HEK293 (cell line): ENCODE measurements at regions not wholly inside any gene's neighbourhood (a gene's known extent, or its start where the extent isn't known, plus 50 kb on each side); places are given as distances from the start of the nearest gene placed in this dataset.

Experiments
- CTCF ChIA-PET: fragments of 350-600 bp; formaldehyde crosslinking; extraction: SDS; loops from one replicate; lab custom pipeline; 2021; ENCODE audit warnings: antibody characterized with exemption; lab: Yijun Ruan, JAX
- POLR2A ChIA-PET: fragments of 300-600 bp; formaldehyde crosslinking; extraction: SDS; loops from one replicate; lab custom pipeline; 2020; ENCODE audit warnings: antibody characterized with exemption, inconsistent platforms; lab: Yijun Ruan, JAX
- H3K27ac ChIP-seq: fragments of 200-500 bp; sonication (Bioruptor generic); 2 replicates; pipeline ENCODE4 v1.5.1; 2014; ENCODE audit warnings: low read depth, low read length, control low read depth, inconsistent platforms; ENCODE audit errors: extremely low read depth
- H3K36me3 ChIP-seq, 2 experiments: fragments of 200-500 bp in 1 of 2; sonication (Bioruptor generic) in 1 of 2; 1 replicate in 1 of 2; 2 replicates in 1 of 2; pipeline ENCODE4 v1.5.1; 2014 to 2017; ENCODE audit warnings: inconsistent platforms in 2 of 2, low read length in 2 of 2; ENCODE audit not compliant: control insufficient read depth in 2 of 2, insufficient read depth in 1 of 2
- H3K4me1 ChIP-seq: fragments of 200-500 bp; sonication (Bioruptor generic); 2 replicates; pipeline ENCODE4 v1.5.1; 2014; ENCODE audit warnings: mild to moderate bottlenecking, low read length, inconsistent platforms; ENCODE audit not compliant: control insufficient read depth, insufficient read depth
- H3K4me3 ChIP-seq: 2 replicates; pipeline ENCODE4 v1.5.1; 2011; ENCODE audit warnings: low read depth, mild to moderate bottlenecking, control low read depth, low read length, moderate library complexity
- H3K9me3 ChIP-seq: fragments of 200-500 bp; sonication (Bioruptor generic); 2 replicates; pipeline ENCODE4 v1.5.1; 2014; ENCODE audit warnings: low read depth, low read length, inconsistent platforms; ENCODE audit not compliant: control insufficient read depth, insufficient read depth
- BCL6B ChIP-seq: fragments of 450-650 bp; formaldehyde crosslinking; IDR thresholded peaks from 2 replicates; pipeline ENCODE4 v1.5.1; 2017; ENCODE audit warnings: missing biosample characterization, missing genetic modification characterization
- GLI4 ChIP-seq: fragments of 450-650 bp; formaldehyde crosslinking; IDR thresholded peaks from 2 replicates; pipeline ENCODE4 v1.5.1; 2016; ENCODE audit warnings: missing biosample characterization, missing genetic modification characterization
- OSR2 ChIP-seq: fragments of 450-650 bp; formaldehyde crosslinking; IDR thresholded peaks from 2 replicates; pipeline ENCODE4 v1.5.1; 2016; ENCODE audit warnings: missing biosample characterization, missing genetic modification characterization
- SCRT1 ChIP-seq: fragments of 450-650 bp; formaldehyde crosslinking; IDR thresholded peaks from 2 replicates; pipeline ENCODE4 v1.5.1; 2016; ENCODE audit warnings: missing biosample characterization, missing genetic modification characterization, borderline replicate concordance
- ZBTB8A ChIP-seq: fragments of 450-650 bp; formaldehyde crosslinking; IDR thresholded peaks from 2 replicates; pipeline ENCODE4 v1.5.1; 2016; ENCODE audit warnings: missing biosample characterization, missing genetic modification characterization
- ZNF132 ChIP-seq: fragments of 450-650 bp; formaldehyde crosslinking; IDR thresholded peaks from 2 replicates; pipeline ENCODE4 v1.5.1; 2017; ENCODE audit warnings: missing biosample characterization, missing genetic modification characterization, borderline replicate concordance
- ZNF138 ChIP-seq: fragments of 450-650 bp; formaldehyde crosslinking; IDR thresholded peaks from 2 replicates; pipeline ENCODE4 v1.5.1; 2016; ENCODE audit warnings: missing biosample characterization, missing genetic modification characterization, borderline replicate concordance
- ZNF335 ChIP-seq: fragments of 450-650 bp; formaldehyde crosslinking; conservative IDR thresholded peaks from 2 replicates; pipeline ENCODE4 v1.5.1; 2016; ENCODE audit warnings: missing biosample characterization, missing genetic modification characterization
- ZNF610 ChIP-seq: fragments of 450-650 bp; formaldehyde crosslinking; IDR thresholded peaks from 2 replicates; pipeline ENCODE4 v1.5.1; 2016; ENCODE audit warnings: missing biosample characterization, missing genetic modification characterization, borderline replicate concordance
- ZNF621 ChIP-seq: fragments of 450-650 bp; formaldehyde crosslinking; IDR thresholded peaks from 2 replicates; pipeline ENCODE4 v1.5.1; 2017; ENCODE audit warnings: missing biosample characterization, missing genetic modification characterization
- ZNF645 ChIP-seq: fragments of 450-650 bp; formaldehyde crosslinking; IDR thresholded peaks from 2 replicates; pipeline ENCODE4; 2016; ENCODE audit warnings: missing biosample characterization, missing genetic modification characterization
- ZNF701 ChIP-seq: fragments of 450-650 bp; formaldehyde crosslinking; IDR thresholded peaks from 2 replicates; pipeline ENCODE4 v1.5.1; 2016; ENCODE audit warnings: missing biosample characterization, missing genetic modification characterization
- ZNF707 ChIP-seq: fragments of 450-650 bp; formaldehyde crosslinking; IDR thresholded peaks from 2 replicates; pipeline ENCODE4 v1.5.1; 2016; ENCODE audit warnings: missing biosample characterization, missing genetic modification characterization
- ZNF768 ChIP-seq: fragments of 450-650 bp; formaldehyde crosslinking; IDR thresholded peaks from 2 replicates; pipeline ENCODE4 v1.5.1; 2018; ENCODE audit warnings: missing biosample characterization, mild to moderate bottlenecking, missing genetic modification characterization
- ZNF777 ChIP-seq: fragments of 450-650 bp; formaldehyde crosslinking; IDR thresholded peaks from 2 replicates; pipeline ENCODE4 v1.5.1; 2017; ENCODE audit warnings: missing biosample characterization, missing genetic modification characterization, borderline replicate concordance
- ZSCAN30 ChIP-seq: fragments of 450-650 bp; IDR thresholded peaks from 2 replicates; pipeline ENCODE4 v1.5.1; 2018; ENCODE audit warnings: missing biosample characterization, mild to moderate bottlenecking, missing genetic modification characterization, moderate library complexity
- TF ChIP-seq, protein P1 (sequence below): fragments of 450-650 bp; formaldehyde crosslinking; IDR thresholded peaks from 2 replicates; pipeline ENCODE4 v1.5.1; 2016; ENCODE audit warnings: missing biosample characterization, missing genetic modification characterization
- TF ChIP-seq, protein P2 (sequence below): fragments of 450-650 bp; formaldehyde crosslinking; IDR thresholded peaks from 2 replicates; pipeline ENCODE4 v1.5.1; 2016; ENCODE audit warnings: missing biosample characterization, missing genetic modification characterization

DNA sequence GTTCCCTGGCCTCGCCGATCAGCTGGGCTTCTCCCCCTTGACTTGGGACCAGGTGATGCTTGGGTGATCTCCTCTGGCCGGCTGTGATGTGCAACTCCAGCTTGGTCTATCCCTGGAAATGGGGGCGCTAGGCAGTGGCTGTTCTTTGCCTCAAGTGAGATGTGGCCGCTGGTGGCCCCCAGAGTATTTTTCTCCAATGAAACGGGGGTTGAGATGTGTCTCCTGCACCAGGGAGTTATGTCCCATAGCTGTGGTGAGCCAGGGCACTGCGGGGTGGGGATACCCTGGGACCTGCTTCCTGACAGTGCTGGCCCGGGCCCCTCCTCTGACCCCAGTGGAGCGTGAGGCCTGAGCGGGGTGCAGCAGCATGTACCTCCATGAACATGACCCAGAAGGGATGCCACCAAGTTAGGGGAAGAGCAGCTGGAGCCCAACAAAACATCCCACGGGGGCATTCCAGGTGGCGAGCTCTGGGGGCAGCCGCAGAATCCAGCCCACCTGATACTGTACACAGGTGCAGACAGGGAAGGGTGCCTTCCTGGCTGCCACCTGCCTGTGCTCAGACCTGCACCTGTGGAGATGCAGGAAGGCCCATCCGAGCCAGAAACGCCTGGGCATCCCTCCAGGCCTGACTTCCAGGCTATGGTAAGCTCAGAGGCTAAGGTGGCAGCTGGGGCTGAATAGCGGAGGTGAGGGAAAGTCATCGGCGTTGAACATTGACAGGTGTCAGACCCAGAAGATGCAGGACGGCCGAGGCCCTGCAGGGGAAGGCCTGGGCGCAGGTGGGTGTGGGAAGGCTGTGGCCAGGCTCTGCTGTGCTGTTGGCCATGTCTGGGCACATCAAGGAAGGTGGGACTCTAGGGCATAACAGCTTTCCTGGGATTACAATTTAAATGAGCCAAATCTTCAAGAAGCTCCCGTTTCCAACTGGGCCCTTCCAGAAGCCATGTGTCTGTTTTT, 97.3 kb downstream of the CTTN start:
- ChIA-PET POLR2A (no interaction called here), CTCF (interaction anchor here (0.7 kb wide), 1 partner anchor 1919 kb away, joined by 4 read pairs; no protein-coding TSS in a partner anchor)
- Histone ChIP-seq H3K9me3 (no peaks in the 10 kb centered on the region), H3K27ac (no peak overlapping the region), H3K4me3 (no peak overlapping the region), H3K36me3 (no peaks in the 10 kb centered on the region), H3K4me1 (no peaks in the 10 kb centered on the region)
- no peak for TF ChIP-seq OSR2
- TF ChIP-seq ZNF707 (tag by site-specific recombination), result no peak
- no peak for TF ChIP-seq ZNF701
- TF ChIP-seq ZNF621 (tag by site-specific recombination), result no peak
- TF ChIP-seq ZNF335 (tag by site-specific recombination), result no peak
- TF ChIP-seq ZNF138 (tag by site-specific recombination), result no peak
- TF ChIP-seq ZNF132, result no peak
- TF ChIP-seq ZNF777, result no peak
- TF ChIP-seq, protein P1, sequence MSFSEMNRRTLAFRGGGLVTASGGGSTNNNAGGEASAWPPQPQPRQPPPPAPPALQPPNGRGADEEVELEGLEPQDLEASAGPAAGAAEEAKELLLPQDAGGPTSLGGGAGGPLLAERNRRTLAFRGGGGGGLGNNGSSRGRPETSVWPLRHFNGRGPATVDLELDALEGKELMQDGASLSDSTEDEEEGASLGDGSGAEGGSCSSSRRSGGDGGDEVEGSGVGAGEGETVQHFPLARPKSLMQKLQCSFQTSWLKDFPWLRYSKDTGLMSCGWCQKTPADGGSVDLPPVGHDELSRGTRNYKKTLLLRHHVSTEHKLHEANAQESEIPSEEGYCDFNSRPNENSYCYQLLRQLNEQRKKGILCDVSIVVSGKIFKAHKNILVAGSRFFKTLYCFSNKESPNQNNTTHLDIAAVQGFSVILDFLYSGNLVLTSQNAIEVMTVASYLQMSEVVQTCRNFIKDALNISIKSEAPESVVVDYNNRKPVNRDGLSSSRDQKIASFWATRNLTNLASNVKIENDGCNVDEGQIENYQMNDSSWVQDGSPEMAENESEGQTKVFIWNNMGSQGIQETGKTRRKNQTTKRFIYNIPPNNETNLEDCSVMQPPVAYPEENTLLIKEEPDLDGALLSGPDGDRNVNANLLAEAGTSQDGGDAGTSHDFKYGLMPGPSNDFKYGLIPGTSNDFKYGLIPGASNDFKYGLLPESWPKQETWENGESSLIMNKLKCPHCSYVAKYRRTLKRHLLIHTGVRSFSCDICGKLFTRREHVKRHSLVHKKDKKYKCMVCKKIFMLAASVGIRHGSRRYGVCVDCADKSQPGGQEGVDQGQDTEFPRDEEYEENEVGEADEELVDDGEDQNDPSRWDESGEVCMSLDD (tag by site-specific recombination), result no peak
- no peak for TF ChIP-seq ZNF645 (tag by site-specific recombination)
- TF ChIP-seq GLI4 (tag by site-specific recombination), result no peak
- TF ChIP-seq BCL6B (tag by site-specific recombination), result no peak
- no peak for TF ChIP-seq ZNF768 (tag by site-specific recombination)
- no peak for TF ChIP-seq ZBTB8A (tag by site-specific recombination)
- no peak for TF ChIP-seq ZSCAN30 (tag by site-specific recombination)
- no peak for TF ChIP-seq ZNF610 (tag by site-specific recombination)
- no peak for TF ChIP-seq SCRT1 (tag by site-specific recombination)
- TF ChIP-seq, protein P2, sequence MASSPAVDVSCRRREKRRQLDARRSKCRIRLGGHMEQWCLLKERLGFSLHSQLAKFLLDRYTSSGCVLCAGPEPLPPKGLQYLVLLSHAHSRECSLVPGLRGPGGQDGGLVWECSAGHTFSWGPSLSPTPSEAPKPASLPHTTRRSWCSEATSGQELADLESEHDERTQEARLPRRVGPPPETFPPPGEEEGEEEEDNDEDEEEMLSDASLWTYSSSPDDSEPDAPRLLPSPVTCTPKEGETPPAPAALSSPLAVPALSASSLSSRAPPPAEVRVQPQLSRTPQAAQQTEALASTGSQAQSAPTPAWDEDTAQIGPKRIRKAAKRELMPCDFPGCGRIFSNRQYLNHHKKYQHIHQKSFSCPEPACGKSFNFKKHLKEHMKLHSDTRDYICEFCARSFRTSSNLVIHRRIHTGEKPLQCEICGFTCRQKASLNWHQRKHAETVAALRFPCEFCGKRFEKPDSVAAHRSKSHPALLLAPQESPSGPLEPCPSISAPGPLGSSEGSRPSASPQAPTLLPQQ (tag by site-specific recombination), result no peak
